Upper lobe of right lung (tissue), 1 donor: ENCODE measurements at regions not wholly inside any gene's neighbourhood (a gene's known extent, or its start where the extent isn't known, plus 50 kb on each side); places are given as distances from the start of the nearest gene placed in this dataset.

Experiments
- ATAC-seq: fragments of 200-7000 bp; cut with Tn5 transposase; one replicate; pipeline ENCODE4 v1.9.1; 2020; ENCODE audit warnings: mild to moderate bottlenecking, moderate library complexity
- DNase-seq: peaks from one replicate; pipeline ENCODE4 v3.0.0-alpha.2; 2020
- H3K27ac ChIP-seq: fragments of 200-600 bp; one replicate; pipeline ENCODE4 v1.8.0; 2022
- H3K27me3 ChIP-seq: fragments of 200-600 bp; one replicate; pipeline ENCODE4 v1.8.0; 2022; ENCODE audit warnings: mild to moderate bottlenecking
- H3K36me3 ChIP-seq: fragments of 200-600 bp; one replicate; pipeline ENCODE4 v1.8.0; 2022
- H3K4me1 ChIP-seq: fragments of 200-600 bp; one replicate; pipeline ENCODE4 v1.8.0; 2022
- H3K4me3 ChIP-seq: fragments of 200-600 bp; one replicate; pipeline ENCODE4 v1.8.0; 2022; ENCODE audit warnings: mild to moderate bottlenecking
- H3K9me3 ChIP-seq: fragments of 200-600 bp; one replicate; pipeline ENCODE4 v1.8.0; 2022
- intact Hi-C: fragments of 100-400 bp; cut with DNase I; formaldehyde crosslinking; loops from one replicate; pipeline ENCODE4 v1.11.0; 2022
- TF ChIP-seq, protein P1 (sequence below): fragments of 200-600 bp; IDR thresholded peaks from one replicate; pipeline ENCODE4 v1.8.0; 2022; ENCODE audit warnings: antibody characterized with exemption
- donor health status: DM: no; HTN: yes; CAD: no; lungs with severe emphysema.

DNA sequence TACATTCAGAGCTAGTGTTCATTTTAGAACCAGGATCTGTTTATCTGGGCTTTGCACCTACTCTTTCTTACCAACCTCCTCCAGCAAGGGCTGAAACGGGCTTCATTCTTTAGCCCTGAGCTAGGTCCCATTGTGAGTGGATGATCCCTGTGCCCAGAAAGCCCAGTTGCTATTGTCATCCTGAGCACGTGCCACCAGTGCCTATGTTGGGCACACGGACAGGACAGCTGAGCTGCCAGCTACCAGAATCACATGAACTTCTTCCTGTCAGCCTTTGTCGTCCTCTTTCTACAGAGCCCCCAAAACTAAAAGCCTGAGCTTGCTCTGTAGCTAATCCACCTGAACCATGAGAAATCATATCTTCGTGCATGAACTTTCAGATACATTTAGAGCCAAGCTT, 74.4 kb upstream of the NTM start:
- intact Hi-C loops: no loop called here
- Histone ChIP-seq H3K4me1 (no peaks in the 10 kb centered on the region), H3K36me3 (no peaks in the 10 kb centered on the region), H3K9me3 (no peaks in the 10 kb centered on the region), H3K4me3 (no peak overlapping the region), H3K27me3 (peaks cover 10% of the 10 kb centered on the region), H3K27ac (no peak overlapping the region)
- TF ChIP-seq, protein P1, sequence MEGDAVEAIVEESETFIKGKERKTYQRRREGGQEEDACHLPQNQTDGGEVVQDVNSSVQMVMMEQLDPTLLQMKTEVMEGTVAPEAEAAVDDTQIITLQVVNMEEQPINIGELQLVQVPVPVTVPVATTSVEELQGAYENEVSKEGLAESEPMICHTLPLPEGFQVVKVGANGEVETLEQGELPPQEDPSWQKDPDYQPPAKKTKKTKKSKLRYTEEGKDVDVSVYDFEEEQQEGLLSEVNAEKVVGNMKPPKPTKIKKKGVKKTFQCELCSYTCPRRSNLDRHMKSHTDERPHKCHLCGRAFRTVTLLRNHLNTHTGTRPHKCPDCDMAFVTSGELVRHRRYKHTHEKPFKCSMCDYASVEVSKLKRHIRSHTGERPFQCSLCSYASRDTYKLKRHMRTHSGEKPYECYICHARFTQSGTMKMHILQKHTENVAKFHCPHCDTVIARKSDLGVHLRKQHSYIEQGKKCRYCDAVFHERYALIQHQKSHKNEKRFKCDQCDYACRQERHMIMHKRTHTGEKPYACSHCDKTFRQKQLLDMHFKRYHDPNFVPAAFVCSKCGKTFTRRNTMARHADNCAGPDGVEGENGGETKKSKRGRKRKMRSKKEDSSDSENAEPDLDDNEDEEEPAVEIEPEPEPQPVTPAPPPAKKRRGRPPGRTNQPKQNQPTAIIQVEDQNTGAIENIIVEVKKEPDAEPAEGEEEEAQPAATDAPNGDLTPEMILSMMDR: no peak
- no peak for DNase-seq
- no peak for ATAC-seq

DNA sequence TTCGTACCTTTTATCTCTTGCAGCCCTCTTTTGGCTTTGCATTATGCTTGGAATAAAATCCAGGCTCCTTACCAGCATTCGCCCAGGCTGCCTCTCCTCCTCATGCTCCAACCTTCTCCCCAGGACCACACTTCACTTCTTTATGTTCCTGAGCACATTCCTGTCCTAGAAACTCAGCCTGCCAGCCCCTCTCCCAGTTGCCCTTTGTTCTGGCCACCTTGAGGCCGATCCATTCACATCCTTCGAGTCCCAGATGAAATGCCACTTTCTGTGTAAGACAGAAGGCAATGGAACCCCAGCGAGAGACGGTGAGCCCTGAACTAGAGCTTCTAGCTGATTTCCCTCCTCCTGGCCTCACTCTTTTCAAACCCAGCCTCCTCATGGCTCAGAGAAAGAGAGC, 73.0 kb upstream of the NTM start:
- no peaks in the 10 kb centered on the region for H3K36me3 ChIP-seq
- H3K4me1 ChIP-seq: no peaks in the 10 kb centered on the region
- TF ChIP-seq, protein P1: no peak
- ATAC-seq (no peak), DNase-seq (no peak)
- no peak overlapping the region for H3K4me3 ChIP-seq
- H3K27ac ChIP-seq: no peak overlapping the region
- H3K27me3 ChIP-seq: peaks cover 12% of the 10 kb centered on the region
- intact Hi-C loops: no loop called here
- H3K9me3 ChIP-seq: no peaks in the 10 kb centered on the region

DNA sequence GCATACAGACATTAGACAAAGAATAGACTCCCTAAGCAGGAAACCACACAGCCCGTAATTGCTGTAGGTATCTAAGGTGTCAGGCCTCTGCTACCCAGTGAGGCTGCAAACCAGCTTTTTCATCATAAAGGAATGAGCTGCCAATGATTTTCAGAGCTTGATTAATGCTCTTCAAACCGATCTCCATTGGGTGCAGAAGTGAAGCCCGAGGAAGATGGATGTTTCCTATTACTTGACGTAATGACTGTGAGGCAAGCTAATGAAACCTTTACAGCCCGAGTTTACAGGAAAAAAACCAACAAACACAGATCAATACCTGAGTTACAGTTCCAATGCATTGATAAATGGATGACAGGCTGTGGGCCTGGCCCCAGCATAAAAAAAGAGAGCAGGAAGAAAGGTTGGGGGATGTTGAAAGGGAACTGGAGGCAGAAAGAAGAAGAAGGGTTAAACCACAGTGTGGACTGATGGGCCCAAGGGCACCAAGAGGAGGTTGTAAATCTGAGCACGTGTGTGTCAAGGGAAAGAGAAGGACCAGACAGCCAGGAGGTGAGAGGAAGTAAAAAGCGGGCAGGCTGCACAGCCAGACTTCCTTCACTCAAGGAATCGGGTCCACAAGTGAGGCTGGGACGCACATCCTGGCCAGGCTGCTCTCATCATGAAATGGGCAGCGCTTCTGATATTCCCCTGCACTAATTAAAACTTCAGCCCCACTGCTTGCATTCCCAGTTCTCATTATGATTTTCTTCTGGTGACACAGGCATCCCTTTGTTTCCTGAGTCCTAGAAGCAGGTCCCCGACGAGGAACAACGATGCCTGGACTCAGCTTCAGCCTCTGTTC, 70.6 kb upstream of the NTM start:
- TF ChIP-seq, protein P1: no peak
- ATAC-seq (no peak), DNase-seq (no peak)
- Histone ChIP-seq H3K36me3 (no peaks in the 10 kb centered on the region), H3K4me3 (no peak overlapping the region), H3K4me1 (no peaks in the 10 kb centered on the region), H3K27ac (no peak overlapping the region), H3K27me3 (peaks cover 12% of the 10 kb centered on the region), H3K9me3 (no peaks in the 10 kb centered on the region)
- intact Hi-C loops: no loop called here

DNA sequence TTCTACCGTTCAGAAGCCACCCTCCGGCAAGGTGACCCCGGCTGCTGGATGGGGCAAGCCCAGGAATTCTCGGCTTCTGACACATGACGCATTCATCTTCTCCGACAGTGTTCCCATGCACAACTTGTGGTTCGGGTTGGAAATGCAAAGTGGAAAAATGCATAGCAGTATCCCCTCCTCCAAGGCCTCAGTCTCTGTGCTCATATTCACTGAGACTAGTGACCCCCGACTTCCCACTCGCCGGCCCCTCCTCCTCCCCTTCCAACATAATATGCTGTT, 70.0 kb upstream of the NTM start:
- Histone ChIP-seq H3K27me3 (peaks cover 12% of the 10 kb centered on the region), H3K4me3 (no peak overlapping the region), H3K9me3 (no peaks in the 10 kb centered on the region), H3K27ac (no peak overlapping the region), H3K4me1 (no peaks in the 10 kb centered on the region), H3K36me3 (no peaks in the 10 kb centered on the region)
- intact Hi-C loops: no loop called here
- TF ChIP-seq, protein P1: no peak
- ATAC-seq: no peak
- DNase-seq: no peak

DNA sequence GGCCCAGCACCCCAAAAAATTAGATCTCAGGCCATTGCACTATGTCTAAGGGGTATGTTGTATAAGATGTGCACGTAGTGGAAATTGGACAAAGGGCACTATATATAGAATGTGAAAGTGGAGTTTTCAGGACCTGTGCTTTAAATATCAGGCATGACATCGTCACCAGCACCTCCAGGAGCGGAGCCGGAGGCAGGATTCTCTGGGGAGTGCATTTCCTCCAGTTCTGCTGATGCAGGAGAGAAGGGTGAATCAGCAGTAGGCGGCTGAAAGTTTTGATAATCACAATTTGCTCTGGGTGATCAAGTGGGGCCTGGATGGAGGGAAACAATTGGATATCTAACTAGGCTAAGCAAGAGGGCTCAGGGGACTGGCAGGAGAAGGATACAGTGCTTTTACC, 69.1 kb upstream of the NTM start:
- H3K4me1 ChIP-seq: no peaks in the 10 kb centered on the region
- TF ChIP-seq, protein P1: no peak
- intact Hi-C loops: no loop called here
- no peak overlapping the region for H3K4me3 ChIP-seq
- no peaks in the 10 kb centered on the region for H3K9me3 ChIP-seq
- H3K27me3 ChIP-seq: peaks cover 12% of the 10 kb centered on the region
- no peak overlapping the region for H3K27ac ChIP-seq
- no peaks in the 10 kb centered on the region for H3K36me3 ChIP-seq
- DNase-seq (no peak), ATAC-seq (no peak)

DNA sequence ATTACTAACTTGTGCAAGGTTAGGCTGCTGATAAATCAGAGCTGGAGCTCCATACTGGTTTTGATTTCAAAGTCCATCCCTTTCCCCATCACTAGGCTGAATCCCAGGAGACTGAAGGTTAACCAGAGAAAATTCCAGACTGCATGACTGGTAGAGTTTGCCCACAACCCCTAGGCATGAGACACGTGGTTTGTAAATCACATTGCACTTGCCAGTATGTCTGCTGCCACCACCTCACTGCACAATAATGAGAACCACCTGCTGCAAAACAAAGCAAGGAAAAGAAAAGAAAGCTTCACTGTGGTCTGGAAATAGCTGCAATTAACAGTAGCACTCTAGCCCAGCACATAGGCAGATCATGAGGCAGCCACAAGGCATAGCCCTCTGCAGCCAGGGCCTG, 67.6 kb upstream of the NTM start:
- ATAC-seq: no peak
- Histone ChIP-seq H3K27ac (no peak overlapping the region), H3K4me3 (no peak overlapping the region), H3K9me3 (no peaks in the 10 kb centered on the region), H3K27me3 (peaks cover 12% of the 10 kb centered on the region), H3K36me3 (no peaks in the 10 kb centered on the region), H3K4me1 (no peaks in the 10 kb centered on the region)
- intact Hi-C loops: no loop called here
- TF ChIP-seq, protein P1: no peak
- no peak for DNase-seq
